ENCODE measurements at regions not wholly inside any gene's neighbourhood (a gene's known extent, or its start where the extent isn't known, plus 50 kb on each side); places are given as distances from the start of the nearest gene placed in this dataset.
"Not testable (repeated sequence)": the region's sequence is repeated elsewhere in the genome, so short reads cannot be mapped to it uniquely, and the experiment has no call there.

GRCh38 chr20:22969031-22969430, 66.1 kb upstream of the SSTR4 start:
- not testable (repeated sequence) for H3K9ac ChIP-seq (ENCODE audit: low read depth in 1 of 3, low read length in 3 of 3); H3K27ac ChIP-seq (ENCODE audit: low read depth, low read length); H3K27me3 ChIP-seq (ENCODE audit: control insufficient read depth in 3 of 3, insufficient read depth in 3 of 3, low read length in 3 of 3); H3K36me3 ChIP-seq (ENCODE audit: control insufficient read depth in 3 of 3, insufficient read depth in 3 of 3, low read length in 3 of 3); H3K4me1 ChIP-seq (ENCODE audit: control insufficient read depth in 3 of 3, insufficient read depth in 3 of 3, low read length in 3 of 3); H3K4me3 ChIP-seq (ENCODE audit: low read length in 3 of 3); H3K9me3 ChIP-seq (ENCODE audit: control insufficient read depth in 3 of 3, low read length in 3 of 3)

DNA sequence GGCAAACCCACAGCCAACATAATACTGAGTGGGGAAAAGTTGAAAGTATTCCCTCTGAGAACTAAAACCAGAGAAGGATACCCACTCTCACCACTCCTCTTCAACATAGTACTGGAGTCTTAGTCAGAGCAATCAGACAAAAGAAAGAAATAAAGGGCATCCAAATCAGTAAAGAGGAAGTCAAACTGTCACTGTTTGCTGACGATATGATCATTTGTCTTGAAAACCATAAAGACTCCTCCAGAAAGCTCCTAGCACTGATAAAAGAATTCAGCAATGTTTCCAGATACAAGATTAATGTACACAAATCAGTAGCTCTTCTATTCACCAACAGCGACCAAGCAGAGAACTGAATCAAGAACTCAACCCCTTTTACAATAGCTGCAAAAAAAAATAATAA, 64.0 kb upstream of the SSTR4 start:
- not testable (repeated sequence) for H3K27ac ChIP-seq (ENCODE audit: low read depth, low read length); H3K4me3 ChIP-seq (ENCODE audit: low read length in 3 of 3); H3K36me3 ChIP-seq (ENCODE audit: control insufficient read depth in 3 of 3, insufficient read depth in 3 of 3, low read length in 3 of 3); H3K27me3 ChIP-seq (ENCODE audit: control insufficient read depth in 3 of 3, insufficient read depth in 3 of 3, low read length in 3 of 3); H3K4me1 ChIP-seq (ENCODE audit: control insufficient read depth in 3 of 3, insufficient read depth in 3 of 3, low read length in 3 of 3); H3K9ac ChIP-seq (ENCODE audit: low read depth in 1 of 3, low read length in 3 of 3); H3K9me3 ChIP-seq (ENCODE audit: control insufficient read depth in 3 of 3, low read length in 3 of 3)

DNA sequence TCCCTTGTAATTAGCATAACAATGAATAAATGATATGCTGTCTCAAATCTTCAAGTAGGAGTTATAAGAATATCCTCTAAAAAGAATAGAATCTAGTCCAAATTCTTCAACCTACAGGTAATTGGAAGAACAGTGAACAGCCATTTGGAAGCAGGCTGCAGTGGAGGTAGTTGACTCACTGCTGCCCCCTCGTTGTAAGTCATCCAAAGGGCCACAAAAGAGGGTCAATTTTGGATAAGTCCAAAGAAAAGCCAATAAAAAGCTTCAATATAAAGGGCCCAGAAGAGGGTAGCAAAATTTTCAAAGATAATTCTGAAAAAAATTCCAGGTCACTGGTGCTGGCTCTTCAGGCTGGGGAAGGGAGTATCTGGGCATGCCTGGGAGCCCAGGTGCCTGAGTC, 60.8 kb upstream of the SSTR4 start:
- H3K4me3 ChIP-seq (ENCODE audit: low read length in 3 of 3), result no peak overlapping the region
- H3K27me3 ChIP-seq (ENCODE audit: control insufficient read depth in 3 of 3, insufficient read depth in 3 of 3, low read length in 3 of 3), result peaks cover 0 to 3% (median 0%) of the 10 kb centered on the region in 3 donors
- H3K36me3 ChIP-seq (ENCODE audit: control insufficient read depth in 3 of 3, insufficient read depth in 3 of 3, low read length in 3 of 3), result no peaks in the 10 kb centered on the region
- peaks cover 0 to 5% (median 0%) of the 10 kb centered on the region in 3 donors for H3K4me1 ChIP-seq (ENCODE audit: control insufficient read depth in 3 of 3, insufficient read depth in 3 of 3, low read length in 3 of 3)
- no peaks in the 10 kb centered on the region for H3K9me3 ChIP-seq (ENCODE audit: control insufficient read depth in 3 of 3, low read length in 3 of 3)
- no peak overlapping the region for H3K9ac ChIP-seq (ENCODE audit: low read depth in 1 of 3, low read length in 3 of 3)
- no peak overlapping the region for H3K27ac ChIP-seq (ENCODE audit: low read depth, low read length)

GRCh38 chr20:22977047-22977785, 57.9 kb upstream of the SSTR4 start:
- Histone ChIP-seq H3K27ac (ENCODE audit: low read depth, low read length) (no peak overlapping the region), H3K27me3 (ENCODE audit: control insufficient read depth in 3 of 3, insufficient read depth in 3 of 3, low read length in 3 of 3) (peaks cover 0 to 3% (median 0%) of the 10 kb centered on the region in 3 donors), H3K4me1 (ENCODE audit: control insufficient read depth in 3 of 3, insufficient read depth in 3 of 3, low read length in 3 of 3) (peaks cover 0 to 5% (median 0%) of the 10 kb centered on the region in 3 donors), H3K4me3 (ENCODE audit: low read length in 3 of 3) (no peak overlapping the region), H3K9me3 (ENCODE audit: control insufficient read depth in 3 of 3, low read length in 3 of 3) (no peaks in the 10 kb centered on the region), H3K9ac (ENCODE audit: low read depth in 1 of 3, low read length in 3 of 3) (no peak overlapping the region), H3K36me3 (ENCODE audit: control insufficient read depth in 3 of 3, insufficient read depth in 3 of 3, low read length in 3 of 3) (no peaks in the 10 kb centered on the region)

- Histone ChIP-seq H3K27ac (ENCODE audit: low read depth, low read length) (no peak overlapping the region), H3K27me3 (ENCODE audit: control insufficient read depth in 3 of 3, insufficient read depth in 3 of 3, low read length in 3 of 3) (no peaks in the 10 kb centered on the region), H3K4me3 (ENCODE audit: low read length in 3 of 3) (no peak overlapping the region), H3K36me3 (ENCODE audit: control insufficient read depth in 3 of 3, insufficient read depth in 3 of 3, low read length in 3 of 3) (no peaks in the 10 kb centered on the region), H3K9me3 (ENCODE audit: control insufficient read depth in 3 of 3, low read length in 3 of 3) (no peaks in the 10 kb centered on the region), H3K9ac (ENCODE audit: low read depth in 1 of 3, low read length in 3 of 3) (no peak overlapping the region), H3K4me1 (ENCODE audit: control insufficient read depth in 3 of 3, insufficient read depth in 3 of 3, low read length in 3 of 3) (no peaks in the 10 kb centered on the region)
Measured at GRCh38 chr20:22984008-22984407, 51.1 kb upstream of the SSTR4 start.

GRCh38 chr20:22984606-22985005, 50.5 kb upstream of the SSTR4 start:
- no peak overlapping the region for H3K27ac ChIP-seq (ENCODE audit: low read depth, low read length)
- no peaks in the 10 kb centered on the region for H3K36me3 ChIP-seq (ENCODE audit: control insufficient read depth in 3 of 3, insufficient read depth in 3 of 3, low read length in 3 of 3)
- H3K4me1 ChIP-seq (ENCODE audit: control insufficient read depth in 3 of 3, insufficient read depth in 3 of 3, low read length in 3 of 3), result no peaks in the 10 kb centered on the region

GRCh38 chr20:22985239-22985778, 49.8 kb upstream of the SSTR4 start:
- Histone ChIP-seq H3K27me3 (ENCODE audit: control insufficient read depth in 3 of 3, insufficient read depth in 3 of 3, low read length in 3 of 3) (no peaks in the 10 kb centered on the region), H3K4me3 (ENCODE audit: low read length in 3 of 3) (no peak overlapping the region), H3K27ac (ENCODE audit: low read depth, low read length) (no peak overlapping the region), H3K4me1 (ENCODE audit: control insufficient read depth in 3 of 3, insufficient read depth in 3 of 3, low read length in 3 of 3) (no peaks in the 10 kb centered on the region), H3K9me3 (ENCODE audit: control insufficient read depth in 3 of 3, low read length in 3 of 3) (no peaks in the 10 kb centered on the region), H3K9ac (ENCODE audit: low read depth in 1 of 3, low read length in 3 of 3) (no peak overlapping the region), H3K36me3 (ENCODE audit: control insufficient read depth in 3 of 3, insufficient read depth in 3 of 3, low read length in 3 of 3) (no peaks in the 10 kb centered on the region)

More at GRCh38 chr20:22984606-22985005, 50.5 kb upstream of the SSTR4 start:
- Histone ChIP-seq H3K4me3 (ENCODE audit: low read length in 3 of 3) (no peak overlapping the region), H3K27me3 (ENCODE audit: control insufficient read depth in 3 of 3, insufficient read depth in 3 of 3, low read length in 3 of 3) (no peaks in the 10 kb centered on the region), H3K9me3 (ENCODE audit: control insufficient read depth in 3 of 3, low read length in 3 of 3) (no peaks in the 10 kb centered on the region), H3K9ac (ENCODE audit: low read depth in 1 of 3, low read length in 3 of 3) (no peak overlapping the region)

Data from skeletal muscle tissue (tissue), 3 donors.